ENCODE measurements at regions not wholly inside any gene's neighbourhood (a gene's known extent, or its start where the extent isn't known, plus 50 kb on each side); places are given as distances from the start of the nearest gene placed in this dataset.
"Not testable (repeated sequence)": the region's sequence is repeated elsewhere in the genome, so short reads cannot be mapped to it uniquely, and the experiment has no call there.

GRCh38 chr20:40278673-40279072 is 410.4 kb downstream of the MAFB start:
- no peak for DNase-seq (ENCODE audit: low spot score)

DNA sequence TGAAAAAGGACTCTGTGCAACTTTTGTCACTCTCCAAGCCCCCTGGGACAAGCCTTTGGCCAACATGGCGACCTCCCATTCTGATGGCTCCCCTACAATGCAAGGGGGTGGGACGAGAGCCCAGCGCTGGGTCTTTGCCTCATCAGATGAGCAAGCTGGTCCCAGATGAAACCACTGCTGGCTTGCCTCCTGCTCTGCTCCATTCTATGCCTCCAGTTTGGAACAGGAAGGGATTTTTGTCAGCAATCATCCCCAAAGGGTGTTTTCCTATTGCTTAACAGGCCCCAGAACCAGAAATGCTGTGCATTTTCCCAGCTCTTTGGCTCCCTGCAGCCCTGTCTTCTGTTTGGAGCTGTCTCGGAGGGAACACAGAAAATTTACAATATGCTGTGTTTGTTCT is 412.7 kb downstream of the MAFB start:
- no peak for DNase-seq (ENCODE audit: low spot score)

DNA sequence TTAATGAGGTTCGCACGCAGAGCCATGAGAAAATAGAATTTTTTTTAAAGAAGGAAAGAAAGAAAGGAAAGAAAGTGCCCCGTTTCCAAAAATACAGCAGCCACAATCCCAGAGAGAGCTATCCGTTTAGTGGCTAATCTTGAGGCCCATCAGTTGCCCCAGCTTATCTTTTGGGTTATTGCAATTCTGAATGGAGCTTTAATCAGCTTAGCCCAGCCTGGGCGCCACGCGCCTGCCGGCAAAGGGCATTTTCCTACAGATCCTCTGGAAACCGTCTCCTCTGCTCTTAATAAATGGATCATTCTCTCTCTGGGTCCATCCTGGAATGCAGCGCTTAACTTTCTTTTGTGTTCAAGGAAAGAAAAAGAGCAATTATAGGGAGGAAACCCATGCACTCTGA is 413.3 kb downstream of the MAFB start:
- DNase-seq (ENCODE audit: low spot score), result no peak

DNA sequence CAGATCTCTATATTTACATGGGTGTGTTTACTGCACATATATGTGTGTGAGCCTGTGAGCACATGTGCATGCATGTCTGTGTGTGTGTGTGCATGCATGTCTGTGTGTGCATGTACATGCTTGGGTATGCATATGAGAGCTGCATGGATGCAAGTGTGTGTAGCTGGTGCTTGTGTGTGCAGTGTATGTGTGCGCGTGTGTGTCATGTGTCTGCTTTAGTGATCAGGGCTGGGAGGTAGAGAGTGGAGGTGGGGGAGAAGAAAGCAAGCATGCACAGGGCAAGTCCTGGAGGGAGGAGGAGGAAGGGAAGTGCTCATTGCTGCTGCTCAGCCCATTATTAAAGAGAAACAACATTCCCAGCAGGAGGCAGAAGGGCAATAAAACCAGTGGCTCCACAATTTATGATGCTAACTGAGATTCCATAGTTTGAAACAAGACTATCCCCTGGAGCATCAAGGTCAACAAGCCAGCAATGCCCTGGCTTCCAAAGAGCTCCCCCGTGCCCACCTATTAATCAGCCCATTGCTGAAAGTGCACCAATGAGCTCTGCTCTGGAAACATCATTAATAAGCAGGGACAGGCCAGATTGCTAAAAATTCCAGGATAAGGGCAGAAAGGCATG is 414.0 kb downstream of the MAFB start:
- DNase-seq (ENCODE audit: low spot score), result no peak

GRCh38 chr20:40269274-40269673 is 419.8 kb downstream of the MAFB start:
- DNase-seq (ENCODE audit: low spot score), result not testable (repeated sequence)

DNA sequence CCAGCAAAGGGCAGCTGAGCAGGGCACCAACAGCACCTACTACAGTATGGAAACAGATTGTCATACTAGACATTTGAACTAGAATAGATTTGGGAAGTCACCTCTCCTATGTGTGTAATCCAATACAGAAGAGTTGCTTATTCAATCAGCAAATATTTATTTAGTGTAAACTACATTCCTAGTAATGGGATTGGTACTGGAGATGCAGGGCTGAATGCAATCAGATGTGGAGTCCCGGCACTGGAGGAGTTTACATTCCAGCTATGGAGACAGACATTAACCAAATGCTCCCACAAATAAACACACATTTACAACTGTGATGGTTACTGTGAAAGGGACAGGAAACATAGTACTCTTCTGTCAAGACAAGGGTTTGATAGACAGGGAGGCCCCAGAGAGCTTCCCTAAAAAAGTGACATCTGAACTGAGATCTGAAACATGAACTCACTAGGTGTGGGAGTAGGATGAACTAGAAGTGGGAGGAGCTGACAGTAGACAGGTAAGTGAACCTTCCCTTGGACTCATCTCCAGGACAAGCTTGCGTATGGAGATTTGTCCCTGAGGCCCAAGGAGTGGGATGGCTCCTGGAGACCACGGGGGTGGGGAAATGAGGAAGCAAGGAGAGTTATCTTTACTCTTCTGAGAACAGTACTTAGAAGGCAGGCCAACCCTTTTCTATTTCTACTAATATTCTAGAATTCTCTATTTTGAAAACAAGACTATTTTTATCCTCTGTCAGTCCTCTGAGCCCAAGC is 420.5 kb downstream of the MAFB start:
- DNase-seq (ENCODE audit: low spot score), result no peak

- peak; percentile 40 for DNase-seq (ENCODE audit: low spot score)
Measured at GRCh38 chr20:40265825-40266533, 423.1 kb downstream of the MAFB start.

DNA sequence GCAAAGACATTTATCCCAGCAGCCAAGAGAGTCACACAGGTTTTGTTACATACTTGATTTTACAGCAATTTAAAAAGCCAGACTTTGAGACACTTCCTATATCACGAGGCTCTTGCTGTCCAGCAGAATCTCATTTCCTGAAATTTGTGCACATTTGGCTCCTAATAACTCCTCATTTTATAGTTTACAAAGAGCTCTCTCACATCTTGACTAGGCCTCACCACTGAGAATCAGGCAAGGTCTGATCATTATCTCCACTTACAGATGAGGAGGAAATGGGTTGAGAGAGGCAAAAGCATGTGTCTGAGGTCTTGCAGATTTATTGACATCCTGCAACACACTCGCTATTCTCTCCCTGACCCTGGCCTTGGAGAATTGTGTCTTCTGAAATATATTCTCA is 426.8 kb downstream of the MAFB start:
- no peak for DNase-seq (ENCODE audit: low spot score)

DNA sequence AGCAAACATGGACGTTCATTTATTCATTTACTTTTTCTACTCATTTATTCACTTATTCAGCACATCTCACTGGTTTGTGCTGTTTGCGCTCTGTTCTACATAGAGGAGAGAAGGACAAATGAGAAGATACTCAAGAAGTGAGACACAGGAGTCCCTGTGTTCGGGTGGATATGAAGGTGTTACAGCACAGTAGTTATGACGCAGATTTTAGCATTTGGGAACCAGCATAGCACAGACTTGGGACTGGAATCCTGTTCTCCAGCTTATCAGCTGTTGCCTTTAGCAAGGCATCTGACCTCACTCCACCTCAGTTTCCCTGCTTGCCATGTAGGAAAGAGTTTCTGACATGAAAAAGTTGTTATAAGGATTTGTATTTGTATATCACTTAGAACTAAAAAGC is 430.1 kb downstream of the MAFB start:
- DNase-seq (ENCODE audit: low spot score), result no peak

DNA sequence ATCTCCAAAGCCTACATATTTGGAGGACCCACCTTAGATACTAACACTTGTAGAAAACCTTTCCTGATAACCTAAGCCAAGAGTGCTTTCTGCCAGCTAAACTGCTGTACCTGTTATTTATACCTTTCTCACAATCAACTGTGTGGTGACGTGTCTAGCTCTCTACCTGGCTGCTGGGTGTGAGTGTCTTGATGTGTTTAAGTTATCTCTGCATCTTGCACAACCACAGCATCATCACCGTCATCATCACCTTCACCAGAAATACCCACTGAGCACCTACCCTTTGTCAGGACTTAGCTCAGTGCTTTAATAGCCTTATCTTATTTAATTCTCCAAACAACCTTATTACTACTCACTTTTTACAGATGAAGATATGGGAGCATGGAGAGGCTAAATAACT is 431.3 kb downstream of the MAFB start:
- DNase-seq (ENCODE audit: low spot score), result no peak

DNA sequence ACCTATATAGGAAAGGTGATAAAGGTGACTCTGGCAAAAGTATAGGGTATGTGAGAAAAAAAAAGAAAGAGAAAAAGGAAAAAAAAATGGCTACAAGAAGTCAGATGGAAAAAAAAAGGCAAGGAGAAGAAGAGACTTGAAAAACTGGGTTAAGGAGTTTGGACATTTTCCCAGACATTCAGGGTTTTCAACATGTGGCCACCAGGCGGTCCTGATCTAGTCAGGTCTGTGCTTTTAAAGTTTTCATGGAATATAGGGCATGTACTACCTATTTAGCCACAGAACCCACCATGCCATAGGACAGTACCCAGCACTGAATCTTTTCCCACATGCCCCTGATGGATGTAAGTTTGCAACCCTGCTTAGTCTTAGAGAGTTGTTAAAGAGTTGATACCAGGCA is 433.7 kb downstream of the MAFB start:
- DNase-seq (ENCODE audit: low spot score), result no peak

- no peak for DNase-seq (ENCODE audit: low spot score)
Measured at GRCh38 chr20:40254023-40254772, 434.8 kb downstream of the MAFB start.

DNA sequence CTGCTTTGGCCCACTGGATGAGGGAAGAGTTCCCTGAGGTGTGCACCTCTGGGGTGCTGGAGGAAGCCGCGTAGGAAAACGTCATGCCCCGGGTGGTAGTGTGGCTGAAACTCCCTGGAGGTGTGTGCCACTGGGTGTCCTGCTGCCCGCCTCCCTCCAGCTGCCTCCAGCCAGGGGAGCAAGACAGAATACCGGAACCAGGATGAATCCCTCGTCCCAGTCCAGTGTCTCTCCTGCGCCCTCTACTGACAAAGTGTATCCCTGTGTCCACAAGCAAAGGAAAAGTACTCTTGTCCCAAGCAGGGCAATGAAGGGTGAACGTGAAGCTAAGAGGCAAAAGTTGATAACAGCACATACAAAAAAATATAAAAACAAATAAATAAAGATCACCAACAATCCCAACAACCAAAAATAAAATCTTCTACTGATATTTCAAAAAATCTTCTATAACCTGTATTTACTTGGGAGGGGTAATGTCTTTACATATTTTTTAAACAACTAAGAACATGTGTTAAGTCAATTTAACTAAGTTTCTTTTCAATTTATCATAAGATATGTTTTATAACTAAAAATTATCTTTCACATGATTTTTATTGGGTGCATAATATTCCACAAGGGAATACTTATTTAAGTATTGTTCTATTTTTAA is 437.6 kb downstream of the MAFB start:
- peak; percentile 18 for DNase-seq (ENCODE audit: low spot score)

DNA sequence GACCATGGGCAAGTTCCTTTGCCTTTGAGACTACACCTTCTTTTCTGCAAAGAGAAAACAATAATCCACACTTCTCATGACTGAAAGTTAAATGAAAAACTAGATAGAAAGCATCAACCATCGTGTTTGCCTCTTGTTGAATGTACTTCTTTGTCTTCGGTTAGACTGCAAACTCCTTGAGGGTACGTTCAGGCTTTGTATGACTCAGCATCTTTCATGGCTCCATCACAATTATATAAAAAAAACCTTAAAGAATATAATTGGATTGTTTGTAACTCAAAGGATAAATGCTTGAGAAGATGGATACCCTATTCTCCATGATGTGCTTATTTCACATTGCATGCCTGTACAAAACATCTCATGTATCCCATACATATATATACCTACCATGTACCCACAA is 439.2 kb downstream of the MAFB start:
- no peak for DNase-seq (ENCODE audit: low spot score)

DNA sequence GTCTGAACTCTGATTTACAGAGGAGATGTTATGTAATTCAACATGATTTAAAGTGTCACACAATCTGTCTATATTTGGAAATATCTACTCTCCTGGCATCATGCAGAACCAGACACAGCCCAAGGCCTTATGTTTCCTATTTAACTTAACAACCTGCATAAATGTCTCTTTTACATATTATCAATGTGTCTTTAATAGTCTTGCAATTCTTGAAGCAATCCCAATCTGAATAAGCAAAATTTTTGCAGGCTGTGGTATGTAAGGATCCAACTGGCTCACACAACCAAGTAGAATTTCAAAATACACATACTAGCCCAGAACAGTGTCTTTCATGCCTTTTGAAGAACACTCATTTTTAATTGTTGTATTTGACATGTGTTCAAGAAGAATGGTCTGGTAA is 443.2 kb downstream of the MAFB start:
- no peak for DNase-seq (ENCODE audit: low spot score)

DNA sequence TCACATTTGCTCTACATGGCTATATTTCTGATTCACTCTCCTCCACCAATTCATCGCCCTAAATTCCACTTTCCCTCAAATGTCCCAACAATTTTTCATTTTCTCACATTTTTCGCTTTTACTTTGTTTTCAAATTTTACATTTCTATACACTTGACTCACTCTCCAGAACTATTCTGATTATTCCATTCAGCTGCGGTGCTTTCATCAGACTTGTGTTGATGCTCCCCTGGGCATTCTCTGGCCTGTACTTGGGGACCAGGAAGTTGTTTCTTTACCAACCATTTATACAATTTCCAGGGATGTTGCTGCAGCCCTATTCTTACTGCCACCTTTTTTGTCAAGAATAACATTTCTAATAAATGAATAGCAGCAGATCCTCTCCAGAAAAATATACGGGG is 444.8 kb downstream of the MAFB start:
- DNase-seq (ENCODE audit: low spot score), result no peak

GRCh38 chr20:40241596-40242343 is 447.3 kb downstream of the MAFB start:
- no peak for DNase-seq (ENCODE audit: low spot score)

DNA sequence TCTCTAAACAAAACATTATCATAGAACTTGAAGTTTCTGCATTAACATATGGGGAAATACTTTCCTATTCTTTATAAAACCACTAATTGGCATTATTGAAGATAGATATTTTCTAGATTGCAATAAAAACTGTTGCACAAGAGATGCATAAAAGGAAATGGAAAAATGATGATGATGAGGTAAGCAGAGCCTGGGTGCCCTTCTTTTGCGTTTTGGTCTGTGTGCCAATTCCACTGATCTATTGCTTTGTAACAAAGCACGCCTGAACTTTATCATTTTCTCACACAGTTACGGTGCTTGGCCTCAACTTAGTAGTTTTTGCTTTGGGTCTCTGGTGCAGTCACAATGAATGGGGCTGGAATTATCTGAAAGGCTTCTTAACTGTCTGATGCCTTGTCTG is 450.5 kb downstream of the MAFB start:
- no peak for DNase-seq (ENCODE audit: low spot score)

DNA sequence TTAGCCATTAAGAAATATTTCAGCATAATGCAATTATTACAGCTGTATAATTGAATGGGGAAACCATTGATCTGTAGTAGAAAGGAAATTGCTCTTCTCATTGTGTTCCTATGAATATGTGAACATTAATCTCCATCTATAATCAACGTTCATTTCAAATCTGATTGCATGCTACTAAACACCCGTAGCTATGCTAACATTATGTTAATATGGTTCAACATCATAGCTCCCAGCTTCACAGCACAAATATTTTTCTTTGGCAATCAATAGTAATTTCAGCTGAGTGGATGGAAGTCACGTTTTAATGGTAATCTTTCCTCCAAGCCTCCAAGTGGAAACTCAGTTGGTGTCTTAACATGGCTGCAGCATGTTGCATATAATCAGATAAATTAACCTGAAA is 454.4 kb downstream of the MAFB start:
- DNase-seq (ENCODE audit: low spot score), result no peak

GRCh38 chr20:40233406-40233805 is 455.6 kb downstream of the MAFB start:
- DNase-seq (ENCODE audit: low spot score), result no peak

GRCh38 chr20:40232756-40233155 is 456.3 kb downstream of the MAFB start:
- no peak for DNase-seq (ENCODE audit: low spot score)
